K562 (cell line): ENCODE measurements at regions not wholly inside any gene's neighbourhood (a gene's known extent, or its start where the extent isn't known, plus 50 kb on each side); places are given as distances from the start of the nearest gene placed in this dataset.

Source experiments
- ATAC-seq: fragments of 200-7000 bp; cut with Tn5 transposase; 3 replicates; pipeline ENCODE4 v1.9.1; 2020; ENCODE audit warnings: moderate library complexity
- BruUV-seq: library from RNA; stranded (reverse); fragments of 400-500 nt; replicated peaks from 2 replicates; lab custom pipeline; 2021; lab: Mats Ljungman, UMichigan
- CTCF ChIA-PET: fragments of 300-600 bp; formaldehyde crosslinking; extraction: SDS; loops from one replicate; lab custom pipeline; 2021; ENCODE audit warnings: low intra/inter-chr PET ratio; lab: Yijun Ruan, JAX
- POLR2A ChIA-PET: fragments of 300-600, 350-650 bp; sonication (Branson Sonifier 250); formaldehyde crosslinking; extraction: SDS; loops from one replicate; lab custom pipeline; 2021; ENCODE audit warnings: antibody characterized with exemption, inconsistent platforms; lab: Yijun Ruan, JAX
- DNase-seq, 4 experiments: peaks; one replicate each; pipeline versions ENCODE4 v3.0.0 to v3.0.0-alpha.2; 2011 to 2018; ENCODE audit warnings: low spot score in 3 of 4, mixed read lengths in 3 of 4; ENCODE audit errors: extremely low read depth in 1 of 4
- FAIRE-seq: peaks from 2 replicates; lab custom pipeline; 2011; peaks lifted over from hg19 to GRCh38; lab: Jason Lieb, UNC
- H2AFZ ChIP-seq: 2 replicates; pipeline ENCODE4 v1.6.0; 2011; ENCODE audit warnings: low read depth, low read length, control low read depth, inconsistent platforms
- H3K27ac ChIP-seq: fragments of 200-600 bp; 3 replicates; pipeline ENCODE4 v1.8.0; 2011; ENCODE audit warnings: low read depth, mild to moderate bottlenecking, control low read depth, inconsistent platforms, low read length, moderate library complexity, mixed read lengths; ENCODE audit errors: extremely low read depth
- H3K27me3 ChIP-seq, 2 experiments: fragments of 300-600 bp in 1 of 2; 2 replicates in 1 of 2; 3 replicates in 1 of 2; pipeline versions ENCODE4 v1.6.0 to v1.8.0; 2011; ENCODE audit warnings: inconsistent platforms in 2 of 2, low read length in 2 of 2, mild to moderate bottlenecking in 1 of 2, mixed read lengths in 1 of 2, moderate library complexity in 1 of 2; ENCODE audit not compliant: control insufficient read depth in 2 of 2, insufficient read depth in 2 of 2
- H3K36me3 ChIP-seq: fragments of 300-600 bp; 3 replicates; pipeline ENCODE4 v1.8.0; 2011; ENCODE audit warnings: mild to moderate bottlenecking, low read length, inconsistent platforms; ENCODE audit not compliant: control insufficient read depth, insufficient read depth
- H3K4me1 ChIP-seq, 2 experiments: fragments of 200-600 bp in 1 of 2; replicated peaks in 1 of 2; 2 replicates in 1 of 2; 3 replicates in 1 of 2; pipeline versions ENCODE4 v1.5.1 to v1.8.0; 2011; ENCODE audit warnings: inconsistent platforms in 2 of 2, low read length in 2 of 2, mild to moderate bottlenecking in 1 of 2, mixed read lengths in 1 of 2, moderate library complexity in 1 of 2; ENCODE audit not compliant: control insufficient read depth in 2 of 2, insufficient read depth in 2 of 2
- H3K4me2 ChIP-seq: 2 replicates; pipeline ENCODE4 v1.6.1; 2011; ENCODE audit warnings: low read length, control low read depth, inconsistent platforms, mixed read lengths; ENCODE audit not compliant: insufficient read depth
- H3K4me3 ChIP-seq: fragments of 200-600 bp; sonication (generic), shearing (Covaris generic); 2 replicates; pipeline ENCODE4 v1.5.1; 2016; ENCODE audit warnings: control low read depth, inconsistent platforms
- H3K79me2 ChIP-seq: fragments of 200-600 bp; 3 replicates; pipeline ENCODE4 v1.8.0; 2011; ENCODE audit warnings: low read length, inconsistent platforms; ENCODE audit not compliant: control insufficient read depth, insufficient read depth
- H3K9ac ChIP-seq, 2 experiments: 2 replicates each; pipeline versions ENCODE4 v1.6.0 to v1.6.1; 2011; ENCODE audit warnings: low read depth in 2 of 2, low read length in 2 of 2, control low read depth in 1 of 2, inconsistent platforms in 1 of 2, mild to moderate bottlenecking in 1 of 2, mixed read lengths in 1 of 2; ENCODE audit not compliant: insufficient read depth in 1 of 2
- H3K9me1 ChIP-seq: one replicate; pipeline ENCODE4 v1.6.0; 2011; ENCODE audit warnings: inconsistent platforms, mild to moderate bottlenecking, low read length, moderate library complexity; ENCODE audit not compliant: control insufficient read depth, insufficient read depth
- H3K9me3 ChIP-seq: replicated peaks from 2 replicates; pipeline ENCODE4 v1.5.1; 2011; ENCODE audit warnings: low read depth, low read length, inconsistent platforms; ENCODE audit not compliant: control insufficient read depth, insufficient read depth
- H4K20me1 ChIP-seq: replicated peaks from 2 replicates; pipeline ENCODE4 v1.6.1; 2011; ENCODE audit warnings: low read length, inconsistent platforms, mixed read lengths; ENCODE audit not compliant: control insufficient read depth, insufficient read depth
- GTF2B ChIP-seq: IDR thresholded peaks from 2 replicates; pipeline ENCODE4 v1.6.1; 2011; ENCODE audit not compliant: insufficient read length; ENCODE audit errors: extremely low read depth
- HDAC1 ChIP-seq, 2 experiments: fragments of 450-650 bp; IDR thresholded peaks; 2 replicates each; pipeline ENCODE4 v1.6.1; 2016 to 2017; ENCODE audit warnings: inconsistent platforms in 1 of 2, mild to moderate bottlenecking in 1 of 2, moderate library complexity in 1 of 2
- ZNF586 ChIP-seq: fragments of 450-650 bp; formaldehyde crosslinking; conservative IDR thresholded peaks from 2 replicates; pipeline ENCODE4 v1.4.0; 2020; ENCODE audit warnings: mild to moderate bottlenecking, moderate library complexity
- in situ Hi-C: fragments of 300-500 bp; cut with MboI; formaldehyde crosslinking; loops from 4 replicates; pipeline ENCODE4 v1.15.0; 2018; ENCODE audit warnings: inconsistent platforms, mixed read lengths
- intact Hi-C: fragments of 100-400 bp; cut with micrococcal nuclease; formaldehyde crosslinking; loops from 2 replicates; pipeline ENCODE4 v1.14.2; 2022
- TF ChIP-seq, protein P1 (sequence below): sonication (generic); formaldehyde crosslinking; IDR thresholded peaks from 2 replicates; pipeline ENCODE4 v1.8.0; 2022; ENCODE audit warnings: mild to moderate bottlenecking, low read depth, missing genetic modification reagents
- TF ChIP-seq, protein P2 (sequence below): IDR thresholded peaks from 2 replicates; pipeline ENCODE4 v1.6.1; 2011; ENCODE audit warnings: borderline replicate concordance, low read depth, mild to moderate bottlenecking, moderate library complexity, low read length; ENCODE audit not compliant: insufficient read depth, poor library complexity, severe bottlenecking

DNA sequence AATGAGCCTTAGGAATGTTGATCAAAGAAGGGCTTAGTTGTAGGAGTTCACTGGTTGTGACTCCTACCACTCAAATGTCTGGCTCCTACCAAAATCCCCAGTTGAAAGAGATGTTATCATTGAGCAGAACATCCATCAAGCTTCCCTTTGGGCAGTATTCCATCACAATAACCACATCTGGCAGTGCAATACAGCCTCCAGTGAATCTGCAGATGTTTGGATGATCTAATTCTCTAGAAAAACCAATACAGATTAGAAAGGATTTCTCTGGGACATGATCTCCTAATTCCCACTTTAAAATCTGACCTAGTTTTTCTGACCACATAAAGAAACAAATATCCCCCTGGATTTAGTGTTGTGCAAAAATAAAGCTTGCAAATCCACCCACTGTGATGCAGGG is 81.6 kb downstream of the TMEM215 start:
- Histone ChIP-seq H3K4me3 (no peak overlapping the region), H3K9ac (no peak overlapping the region), H3K27me3 (no peaks in the 10 kb centered on the region; a peak in 1 of 5 replicates), H3K9me1 (no peaks in the 10 kb centered on the region), H4K20me1 (no peaks in the 10 kb centered on the region), H2AFZ (no peak overlapping the region), H3K4me1 (no peaks in the 10 kb centered on the region), H3K27ac (no peak overlapping the region), H3K36me3 (no peaks in the 10 kb centered on the region), H3K79me2 (no peaks in the 10 kb centered on the region), H3K9me3 (no peaks in the 10 kb centered on the region), H3K4me2 (no peak overlapping the region)
- CTCF ChIA-PET: no interaction called here
- TF ChIP-seq, protein P1, sequence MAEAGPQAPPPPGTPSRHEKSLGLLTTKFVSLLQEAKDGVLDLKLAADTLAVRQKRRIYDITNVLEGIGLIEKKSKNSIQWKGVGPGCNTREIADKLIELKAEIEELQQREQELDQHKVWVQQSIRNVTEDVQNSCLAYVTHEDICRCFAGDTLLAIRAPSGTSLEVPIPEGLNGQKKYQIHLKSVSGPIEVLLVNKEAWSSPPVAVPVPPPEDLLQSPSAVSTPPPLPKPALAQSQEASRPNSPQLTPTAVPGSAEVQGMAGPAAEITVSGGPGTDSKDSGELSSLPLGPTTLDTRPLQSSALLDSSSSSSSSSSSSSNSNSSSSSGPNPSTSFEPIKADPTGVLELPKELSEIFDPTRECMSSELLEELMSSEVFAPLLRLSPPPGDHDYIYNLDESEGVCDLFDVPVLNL: no peak
- TF ChIP-seq ZNF586 (CRISPR knock-in tag): no peak
- no peak for TF ChIP-seq GTF2B
- no peak for TF ChIP-seq HDAC1 (IDR thresholded peaks at IDR 0.05)
- TF ChIP-seq, protein P2, sequence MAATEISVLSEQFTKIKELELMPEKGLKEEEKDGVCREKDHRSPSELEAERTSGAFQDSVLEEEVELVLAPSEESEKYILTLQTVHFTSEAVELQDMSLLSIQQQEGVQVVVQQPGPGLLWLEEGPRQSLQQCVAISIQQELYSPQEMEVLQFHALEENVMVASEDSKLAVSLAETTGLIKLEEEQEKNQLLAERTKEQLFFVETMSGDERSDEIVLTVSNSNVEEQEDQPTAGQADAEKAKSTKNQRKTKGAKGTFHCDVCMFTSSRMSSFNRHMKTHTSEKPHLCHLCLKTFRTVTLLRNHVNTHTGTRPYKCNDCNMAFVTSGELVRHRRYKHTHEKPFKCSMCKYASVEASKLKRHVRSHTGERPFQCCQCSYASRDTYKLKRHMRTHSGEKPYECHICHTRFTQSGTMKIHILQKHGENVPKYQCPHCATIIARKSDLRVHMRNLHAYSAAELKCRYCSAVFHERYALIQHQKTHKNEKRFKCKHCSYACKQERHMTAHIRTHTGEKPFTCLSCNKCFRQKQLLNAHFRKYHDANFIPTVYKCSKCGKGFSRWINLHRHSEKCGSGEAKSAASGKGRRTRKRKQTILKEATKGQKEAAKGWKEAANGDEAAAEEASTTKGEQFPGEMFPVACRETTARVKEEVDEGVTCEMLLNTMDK: no peak
- no peak for ATAC-seq
- POLR2A ChIA-PET: no interaction called here
- intact Hi-C loops (no loop called here), in situ Hi-C loops (no loop called here)
- no peak for DNase-seq
- BruUV-seq: no TSS peak
- FAIRE-seq: no peak
